Sigmoid colon (tissue), 6 donors: ENCODE measurements at regions not wholly inside any gene's neighbourhood (a gene's known extent, or its start where the extent isn't known, plus 50 kb on each side); places are given as distances from the start of the nearest gene placed in this dataset.

ENCODE experiments used
- DNase-seq: peaks from one replicate; pipeline ENCODE4 v3.0.0-alpha.2; 2019
- H3K27ac ChIP-seq, 4 donors: fragments of 200-600 bp; sonication (generic); one replicate each; pipeline ENCODE4 v1.5.1; 2016 to 2019; ENCODE audit warnings: mild to moderate bottlenecking in 1 of 4
- H3K27me3 ChIP-seq, 3 donors: fragments of 200-600 bp; sonication (generic); one replicate each; pipeline ENCODE4 v1.5.1; 2019; ENCODE audit warnings: mild to moderate bottlenecking in 1 of 3
- H3K36me3 ChIP-seq, 4 donors: fragments of 200-600 bp; sonication (generic); one replicate each; pipeline ENCODE4 v1.5.1; 2016 to 2019
- H3K4me1 ChIP-seq, 4 donors: fragments of 200-600 bp; sonication (generic); one replicate each; pipeline ENCODE4 v1.5.1; 2017 to 2019
- H3K4me3 ChIP-seq, 4 donors: fragments of 200-600 bp; sonication (generic); one replicate each; pipeline ENCODE4 v1.5.1; 2017 to 2019; ENCODE audit warnings: mild to moderate bottlenecking in 2 of 4, moderate library complexity in 1 of 4
- H3K9me3 ChIP-seq, 4 donors: fragments of 200-600 bp in 3 of 4; sonication (generic) in 3 of 4; one replicate each; pipeline versions ENCODE4 v1.5.1 to v1.6.1; 2013 to 2019
- EP300 ChIP-seq, 4 donors: sonication (generic); formaldehyde crosslinking; IDR thresholded peaks; one replicate each; pipeline ENCODE4 v1.6.1; 2017; ENCODE audit warnings: antibody characterized with exemption in 4 of 4
- POLR2A ChIP-seq, 2 donors: fragments of 450-650 bp; IDR thresholded peaks; one replicate each; pipeline ENCODE4 v1.6.1; 2016; ENCODE audit warnings: antibody characterized with exemption in 2 of 2, mild to moderate bottlenecking in 2 of 2, moderate library complexity in 2 of 2
- POLR2AphosphoS5 ChIP-seq, 4 donors: sonication (generic); formaldehyde crosslinking; IDR thresholded peaks; one replicate each; pipeline ENCODE4 v1.6.1; 2017; ENCODE audit warnings: antibody characterized with exemption in 4 of 4
- WGBS, 2 donors: extraction: QIAGEN DNeasy Blood & Tissue Kit; methylation state at CpG; one replicate each; pipeline ENCODE4 v1.1.7; 2013; 5-methylcytosine and 5-hydroxymethylcytosine counted together
- intact Hi-C: fragments of 100-400 bp; cut with DNase I; formaldehyde crosslinking; loops from one replicate; pipeline ENCODE4 v1.15.1; 2023
- TF ChIP-seq, protein P1 (sequence below), 4 experiments: fragments of 450-650 bp in 3 of 4; fragments of 200-600 bp in 1 of 4; IDR thresholded peaks; one replicate each; pipeline ENCODE4 v1.5.1; 2016 to 2019; ENCODE audit warnings: antibody characterized with exemption in 4 of 4, mild to moderate bottlenecking in 3 of 4, moderate library complexity in 2 of 4
- donor health status: healthy with polysubstance abuse.
- donor health status: healthy.

DNA sequence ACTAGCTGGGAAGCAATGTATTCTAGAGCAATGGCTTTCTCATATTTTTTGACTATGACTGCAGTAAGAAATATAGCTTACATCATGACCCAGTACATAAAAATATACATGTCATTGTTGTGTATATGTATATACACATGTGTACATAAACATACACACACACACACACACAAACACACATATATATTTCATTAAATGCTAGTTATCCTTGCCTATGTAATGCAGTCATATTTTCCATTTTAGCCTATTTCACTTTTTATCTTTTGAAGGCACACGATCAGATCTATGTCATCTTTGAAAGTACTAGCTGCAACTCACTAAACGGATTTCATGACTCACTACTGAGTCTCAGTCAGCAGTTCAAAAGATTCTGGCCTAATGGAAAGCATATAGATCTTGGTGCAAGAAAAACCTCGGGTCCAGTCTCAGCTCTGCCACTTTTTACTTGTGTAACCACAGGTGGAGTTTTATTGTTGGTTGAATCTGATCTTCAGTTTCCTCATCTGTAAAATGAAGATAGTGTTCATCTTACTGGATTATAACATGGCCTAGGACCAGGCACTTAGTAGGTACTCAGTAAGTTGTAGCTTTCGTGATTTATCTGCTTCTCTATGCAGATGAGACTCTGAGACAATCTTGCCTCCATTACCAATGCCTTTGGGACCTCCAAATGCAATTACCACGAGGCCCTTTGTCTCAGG lies 325.6 kb downstream of the RRAGC start:
- TF ChIP-seq, protein P1, sequence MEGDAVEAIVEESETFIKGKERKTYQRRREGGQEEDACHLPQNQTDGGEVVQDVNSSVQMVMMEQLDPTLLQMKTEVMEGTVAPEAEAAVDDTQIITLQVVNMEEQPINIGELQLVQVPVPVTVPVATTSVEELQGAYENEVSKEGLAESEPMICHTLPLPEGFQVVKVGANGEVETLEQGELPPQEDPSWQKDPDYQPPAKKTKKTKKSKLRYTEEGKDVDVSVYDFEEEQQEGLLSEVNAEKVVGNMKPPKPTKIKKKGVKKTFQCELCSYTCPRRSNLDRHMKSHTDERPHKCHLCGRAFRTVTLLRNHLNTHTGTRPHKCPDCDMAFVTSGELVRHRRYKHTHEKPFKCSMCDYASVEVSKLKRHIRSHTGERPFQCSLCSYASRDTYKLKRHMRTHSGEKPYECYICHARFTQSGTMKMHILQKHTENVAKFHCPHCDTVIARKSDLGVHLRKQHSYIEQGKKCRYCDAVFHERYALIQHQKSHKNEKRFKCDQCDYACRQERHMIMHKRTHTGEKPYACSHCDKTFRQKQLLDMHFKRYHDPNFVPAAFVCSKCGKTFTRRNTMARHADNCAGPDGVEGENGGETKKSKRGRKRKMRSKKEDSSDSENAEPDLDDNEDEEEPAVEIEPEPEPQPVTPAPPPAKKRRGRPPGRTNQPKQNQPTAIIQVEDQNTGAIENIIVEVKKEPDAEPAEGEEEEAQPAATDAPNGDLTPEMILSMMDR (IDR thresholded peaks at IDR 0.05) = no peak
- TF ChIP-seq POLR2A (IDR thresholded peaks at IDR 0.05) = no peak
- DNase-seq = no peak
- Histone ChIP-seq H3K4me3 (no peak overlapping the region), H3K36me3 (no peaks in the 10 kb centered on the region), H3K9me3 (no peaks in the 10 kb centered on the region), H3K4me1 (no peaks in the 10 kb centered on the region), H3K27me3 (no peaks in the 10 kb centered on the region), H3K27ac (no peak overlapping the region)
- WGBS, 2 donors = 48 to 59% methylated on average over 5 of the region's 5 CpGs
- intact Hi-C loops = no loop called here

GRCh38 chr1:38530957-38531356 lies 328.6 kb downstream of the RRAGC start:
- DNase-seq = no peak
- WGBS, 2 donors = 85 to 92% methylated on average over 3 of the region's 3 CpGs
- H3K27me3 ChIP-seq = peaks cover 0 to 22% (median 5%) of the 10 kb centered on the region in 3 donors
- no peaks in the 10 kb centered on the region for H3K9me3 ChIP-seq
- intact Hi-C loops = no loop called here
- H3K36me3 ChIP-seq = no peaks in the 10 kb centered on the region
- no peak overlapping the region for H3K4me3 ChIP-seq
- no peak overlapping the region for H3K27ac ChIP-seq
- TF ChIP-seq EP300 (IDR thresholded peaks at IDR 0.05) = no peak
- TF ChIP-seq POLR2A (IDR thresholded peaks at IDR 0.05) = no peak
- TF ChIP-seq, protein P1 (IDR thresholded peaks at IDR 0.05) = no peak
- TF ChIP-seq POLR2AphosphoS5 (IDR thresholded peaks at IDR 0.05) = no peak
- no peaks in the 10 kb centered on the region for H3K4me1 ChIP-seq

DNA sequence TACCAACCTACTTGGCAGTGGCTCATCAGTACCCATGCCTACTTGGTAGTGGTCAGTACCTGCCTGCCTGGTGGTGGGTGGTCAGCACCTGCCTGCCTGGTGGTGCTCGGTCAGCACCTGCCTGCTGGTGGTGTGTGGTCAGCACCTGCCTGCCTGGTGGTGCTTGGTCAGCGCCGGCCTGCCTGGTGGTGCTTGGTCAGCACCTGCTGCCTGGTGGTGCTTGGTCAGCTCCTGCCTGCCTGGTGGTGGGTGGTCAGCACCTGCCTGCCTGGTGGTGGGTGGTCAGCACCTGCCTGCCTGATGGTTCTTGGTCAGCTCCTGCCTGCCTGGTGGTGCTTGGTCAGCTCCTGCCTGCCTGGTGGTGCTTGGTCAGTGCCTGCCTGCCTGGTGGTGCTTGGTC lies 329.6 kb downstream of the RRAGC start:
- intact Hi-C loops = no loop called here
- Histone ChIP-seq H3K27ac (no peak overlapping the region), H3K36me3 (no peaks in the 10 kb centered on the region), H3K27me3 (peaks cover 0 to 32% (median 15%) of the 10 kb centered on the region in 3 donors), H3K4me3 (no peak overlapping the region), H3K4me1 (no peaks in the 10 kb centered on the region), H3K9me3 (no peaks in the 10 kb centered on the region)
- no peak for DNase-seq
- WGBS, 2 donors = 93 to 97% methylated on average over 3 of the region's 3 CpGs
- no peak for TF ChIP-seq EP300 (IDR thresholded peaks at IDR 0.05)
- no peak for TF ChIP-seq POLR2AphosphoS5 (IDR thresholded peaks at IDR 0.05)
- TF ChIP-seq, protein P1 (IDR thresholded peaks at IDR 0.05) = no peak
- TF ChIP-seq POLR2A (IDR thresholded peaks at IDR 0.05) = no peak

GRCh38 chr1:38529391-38529790 lies 330.2 kb downstream of the RRAGC start:
- H3K36me3 ChIP-seq = no peaks in the 10 kb centered on the region
- no peaks in the 10 kb centered on the region for H3K4me1 ChIP-seq
- no peak overlapping the region for H3K27ac ChIP-seq
- H3K27me3 ChIP-seq = peaks cover 0 to 37% (median 18%) of the 10 kb centered on the region in 3 donors
- 57 to 59% methylated on average over 7 of the region's 7 CpGs for WGBS, 2 donors
- TF ChIP-seq POLR2A (IDR thresholded peaks at IDR 0.05) (no peak), POLR2AphosphoS5 (IDR thresholded peaks at IDR 0.05) (no peak), EP300 (IDR thresholded peaks at IDR 0.05) (no peak)
- TF ChIP-seq, protein P1 (IDR thresholded peaks at IDR 0.05) = no peak
- no peaks in the 10 kb centered on the region for H3K9me3 ChIP-seq
- intact Hi-C loops = no loop called here
- H3K4me3 ChIP-seq = no peak overlapping the region
- no peak for DNase-seq

DNA sequence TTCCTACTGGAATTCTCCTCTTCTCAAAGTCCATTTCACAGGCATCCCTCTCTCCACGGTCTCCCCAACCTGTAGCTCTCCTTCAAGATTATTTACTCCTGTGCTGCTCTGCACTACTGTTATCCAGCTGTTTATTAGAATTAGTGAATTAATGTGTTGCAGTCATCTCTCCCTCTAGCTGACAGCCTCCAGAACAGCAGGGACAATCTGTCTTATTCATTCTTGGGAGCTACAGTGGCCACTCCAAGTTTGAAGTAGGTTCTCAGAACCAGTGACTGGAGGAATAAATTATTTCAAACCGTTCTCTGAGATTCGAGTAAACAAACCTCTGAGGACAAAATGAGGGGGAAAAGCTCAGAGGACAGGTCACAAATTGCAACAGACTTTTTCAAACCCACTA lies 330.9 kb downstream of the RRAGC start:
- Histone ChIP-seq H3K27me3 (peaks cover 0 to 42% (median 18%) of the 10 kb centered on the region in 3 donors), H3K4me3 (no peak overlapping the region), H3K9me3 (no peaks in the 10 kb centered on the region), H3K4me1 (no peaks in the 10 kb centered on the region), H3K36me3 (no peaks in the 10 kb centered on the region), H3K27ac (no peak overlapping the region)
- 52 to 60% methylated on average over 3 of the region's 3 CpGs for WGBS, 2 donors
- intact Hi-C loops = no loop called here
- no peak for TF ChIP-seq EP300 (IDR thresholded peaks at IDR 0.05)
- no peak for TF ChIP-seq POLR2A (IDR thresholded peaks at IDR 0.05)
- TF ChIP-seq, protein P1 (IDR thresholded peaks at IDR 0.05) = no peak
- TF ChIP-seq POLR2AphosphoS5 (IDR thresholded peaks at IDR 0.05) = no peak
- DNase-seq = no peak
